K562 (cell line): ENCODE measurements at regions not wholly inside any gene's neighbourhood (a gene's known extent, or its start where the extent isn't known, plus 50 kb on each side); places are given as distances from the start of the nearest gene placed in this dataset.

Experiments
- NELFE ChIP-seq: IDR thresholded peaks from 2 replicates; pipeline ENCODE4 v1.6.1; 2011; ENCODE audit warnings: mild to moderate bottlenecking; ENCODE audit not compliant: insufficient read depth, insufficient read length
- TEAD1 ChIP-seq, 2 experiments: fragments of 450-650 bp in 1 of 2; sonication (generic) in 1 of 2; formaldehyde crosslinking; IDR thresholded peaks; 2 replicates each; pipeline versions ENCODE4 v1.4.0 to v1.8.0; 2020 to 2022; ENCODE audit warnings: mild to moderate bottlenecking in 2 of 2, missing genetic modification reagents in 1 of 2
- YBX1 ChIP-seq: fragments of 450-650 bp; IDR thresholded peaks from 2 replicates; pipeline ENCODE4 v1.7.1; 2016; ENCODE audit warnings: mild to moderate bottlenecking
- TF ChIP-seq, protein P1 (sequence below): fragments of 450-650 bp; IDR thresholded peaks from 2 replicates; pipeline ENCODE4 v1.6.1; 2016; ENCODE audit warnings: missing biosample characterization, missing genetic modification characterization
- TF ChIP-seq, protein P2 (sequence below), 2 experiments: IDR thresholded peaks; 2 replicates each; pipeline ENCODE4 v1.6.1; 2011; ENCODE audit warnings: borderline replicate concordance in 1 of 2, control low read depth in 1 of 2, low read depth in 1 of 2, low read length in 1 of 2, mild to moderate bottlenecking in 1 of 2, mixed read lengths in 1 of 2, moderate library complexity in 1 of 2; ENCODE audit not compliant: insufficient read depth in 1 of 2, insufficient read length in 1 of 2, poor library complexity in 1 of 2, severe bottlenecking in 1 of 2; ENCODE audit errors: extremely low read depth in 1 of 2
- TF ChIP-seq, protein P3 (sequence below): sonication (generic); formaldehyde crosslinking; IDR thresholded peaks from 2 replicates; pipeline ENCODE4 v1.8.1; 2022; ENCODE audit warnings: missing genetic modification reagents

DNA sequence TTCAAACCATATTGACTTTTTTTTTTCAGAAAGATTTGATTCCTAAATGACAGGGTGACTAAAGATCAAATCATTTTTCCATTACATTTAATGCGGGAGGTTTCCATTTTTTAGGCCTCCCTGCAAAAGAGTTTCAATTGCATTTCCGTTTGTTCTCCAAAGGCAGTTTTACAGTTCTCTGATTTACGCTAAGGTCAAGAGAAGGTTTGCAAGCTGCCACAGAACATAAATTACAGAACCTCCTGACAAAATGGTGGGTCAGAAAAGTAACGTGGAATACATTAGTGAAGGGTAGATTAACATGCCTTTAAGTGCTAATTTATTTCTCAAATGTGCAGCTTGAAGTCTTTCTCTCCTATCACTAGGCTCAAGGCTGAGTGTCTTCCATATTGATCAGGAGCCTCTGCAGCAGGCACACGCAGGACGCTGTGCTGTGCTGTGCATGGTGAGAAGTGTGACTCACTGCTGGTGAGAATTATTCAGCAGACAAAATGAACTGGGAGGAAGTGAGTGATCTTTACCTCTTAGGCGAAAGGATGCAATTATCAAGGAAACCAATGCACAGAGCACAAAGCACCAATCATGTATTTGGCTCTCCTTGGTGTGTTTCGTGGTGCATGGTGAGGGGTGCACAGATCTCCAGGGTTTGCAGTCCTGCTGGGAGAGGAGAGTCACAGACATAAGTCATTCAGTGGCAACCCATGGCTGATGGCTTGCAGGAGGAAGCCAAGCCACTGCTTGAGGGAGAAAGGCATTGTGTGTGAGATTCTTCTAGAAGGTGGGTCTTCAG, 136.3 kb downstream of the TENT4A start (continued):
- TF ChIP-seq, protein P1, sequence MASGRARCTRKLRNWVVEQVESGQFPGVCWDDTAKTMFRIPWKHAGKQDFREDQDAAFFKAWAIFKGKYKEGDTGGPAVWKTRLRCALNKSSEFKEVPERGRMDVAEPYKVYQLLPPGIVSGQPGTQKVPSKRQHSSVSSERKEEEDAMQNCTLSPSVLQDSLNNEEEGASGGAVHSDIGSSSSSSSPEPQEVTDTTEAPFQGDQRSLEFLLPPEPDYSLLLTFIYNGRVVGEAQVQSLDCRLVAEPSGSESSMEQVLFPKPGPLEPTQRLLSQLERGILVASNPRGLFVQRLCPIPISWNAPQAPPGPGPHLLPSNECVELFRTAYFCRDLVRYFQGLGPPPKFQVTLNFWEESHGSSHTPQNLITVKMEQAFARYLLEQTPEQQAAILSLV (tag): no peak
- TF ChIP-seq, protein P2, sequence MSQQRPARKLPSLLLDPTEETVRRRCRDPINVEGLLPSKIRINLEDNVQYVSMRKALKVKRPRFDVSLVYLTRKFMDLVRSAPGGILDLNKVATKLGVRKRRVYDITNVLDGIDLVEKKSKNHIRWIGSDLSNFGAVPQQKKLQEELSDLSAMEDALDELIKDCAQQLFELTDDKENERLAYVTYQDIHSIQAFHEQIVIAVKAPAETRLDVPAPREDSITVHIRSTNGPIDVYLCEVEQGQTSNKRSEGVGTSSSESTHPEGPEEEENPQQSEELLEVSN (IDR thresholded peaks at IDR 0.05; ENCODE audit: borderline replicate concordance in 1 of 2, extremely low read depth in 1 of 2, insufficient read depth in 1 of 2, insufficient read length in 1 of 2, low read depth in 1 of 2, low read length in 1 of 2, poor library complexity in 1 of 2, severe bottlenecking in 1 of 2): no peak
- no peak for TF ChIP-seq YBX1
- no peak for TF ChIP-seq NELFE
- TF ChIP-seq, protein P3, sequence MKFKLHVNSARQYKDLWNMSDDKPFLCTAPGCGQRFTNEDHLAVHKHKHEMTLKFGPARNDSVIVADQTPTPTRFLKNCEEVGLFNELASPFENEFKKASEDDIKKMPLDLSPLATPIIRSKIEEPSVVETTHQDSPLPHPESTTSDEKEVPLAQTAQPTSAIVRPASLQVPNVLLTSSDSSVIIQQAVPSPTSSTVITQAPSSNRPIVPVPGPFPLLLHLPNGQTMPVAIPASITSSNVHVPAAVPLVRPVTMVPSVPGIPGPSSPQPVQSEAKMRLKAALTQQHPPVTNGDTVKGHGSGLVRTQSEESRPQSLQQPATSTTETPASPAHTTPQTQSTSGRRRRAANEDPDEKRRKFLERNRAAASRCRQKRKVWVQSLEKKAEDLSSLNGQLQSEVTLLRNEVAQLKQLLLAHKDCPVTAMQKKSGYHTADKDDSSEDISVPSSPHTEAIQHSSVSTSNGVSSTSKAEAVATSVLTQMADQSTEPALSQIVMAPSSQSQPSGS (CRISPR knock-in tag): no peak
- no peak for TF ChIP-seq TEAD1 (CRISPR knock-in tag; IDR thresholded peaks at IDR 0.05)
